Epithelial cell of proximal tubule (primary cell): ENCODE measurements at regions not wholly inside any gene's neighbourhood (a gene's known extent, or its start where the extent isn't known, plus 50 kb on each side); places are given as distances from the start of the nearest gene placed in this dataset.
"Not testable (repeated sequence)": the region's sequence is repeated elsewhere in the genome, so short reads cannot be mapped to it uniquely, and the experiment has no call there.

ENCODE experiments used
- DNase-seq: peaks from one replicate; pipeline ENCODE4 v3.0.0-alpha.2; 2011; ENCODE audit warnings: low read depth
- H3K4me3 ChIP-seq: 2 replicates; pipeline ENCODE4 v1.5.1; 2011; ENCODE audit warnings: low read depth, mild to moderate bottlenecking, low read length
- TF ChIP-seq, protein P1 (sequence below): conservative IDR thresholded peaks from 2 replicates; pipeline ENCODE4 v1.5.1; 2012; ENCODE audit warnings: low read depth, mild to moderate bottlenecking, low read length

DNA sequence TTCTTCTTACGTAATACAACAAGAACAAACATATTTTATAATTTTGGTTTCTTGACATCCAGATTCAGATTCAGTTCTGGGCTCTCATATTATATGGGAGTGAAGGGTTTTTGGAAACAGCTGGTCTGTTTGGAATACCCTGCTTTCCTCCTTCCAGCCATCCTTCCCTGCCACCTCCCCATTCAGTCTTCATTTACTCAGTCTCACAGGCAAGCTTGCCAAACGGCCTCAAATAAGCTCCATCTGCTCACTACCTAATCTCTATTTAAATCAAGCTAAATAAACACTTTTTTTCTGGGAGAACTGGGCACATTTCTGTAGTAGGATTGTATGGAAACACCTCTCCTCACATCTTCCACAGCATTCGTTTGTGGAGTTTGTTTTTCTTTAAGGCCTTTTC is 147.5 kb downstream of the RND3 start:
- no peak overlapping the region for H3K4me3 ChIP-seq
- TF ChIP-seq, protein P1, sequence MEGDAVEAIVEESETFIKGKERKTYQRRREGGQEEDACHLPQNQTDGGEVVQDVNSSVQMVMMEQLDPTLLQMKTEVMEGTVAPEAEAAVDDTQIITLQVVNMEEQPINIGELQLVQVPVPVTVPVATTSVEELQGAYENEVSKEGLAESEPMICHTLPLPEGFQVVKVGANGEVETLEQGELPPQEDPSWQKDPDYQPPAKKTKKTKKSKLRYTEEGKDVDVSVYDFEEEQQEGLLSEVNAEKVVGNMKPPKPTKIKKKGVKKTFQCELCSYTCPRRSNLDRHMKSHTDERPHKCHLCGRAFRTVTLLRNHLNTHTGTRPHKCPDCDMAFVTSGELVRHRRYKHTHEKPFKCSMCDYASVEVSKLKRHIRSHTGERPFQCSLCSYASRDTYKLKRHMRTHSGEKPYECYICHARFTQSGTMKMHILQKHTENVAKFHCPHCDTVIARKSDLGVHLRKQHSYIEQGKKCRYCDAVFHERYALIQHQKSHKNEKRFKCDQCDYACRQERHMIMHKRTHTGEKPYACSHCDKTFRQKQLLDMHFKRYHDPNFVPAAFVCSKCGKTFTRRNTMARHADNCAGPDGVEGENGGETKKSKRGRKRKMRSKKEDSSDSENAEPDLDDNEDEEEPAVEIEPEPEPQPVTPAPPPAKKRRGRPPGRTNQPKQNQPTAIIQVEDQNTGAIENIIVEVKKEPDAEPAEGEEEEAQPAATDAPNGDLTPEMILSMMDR, result no peak
- no peak for DNase-seq

DNA sequence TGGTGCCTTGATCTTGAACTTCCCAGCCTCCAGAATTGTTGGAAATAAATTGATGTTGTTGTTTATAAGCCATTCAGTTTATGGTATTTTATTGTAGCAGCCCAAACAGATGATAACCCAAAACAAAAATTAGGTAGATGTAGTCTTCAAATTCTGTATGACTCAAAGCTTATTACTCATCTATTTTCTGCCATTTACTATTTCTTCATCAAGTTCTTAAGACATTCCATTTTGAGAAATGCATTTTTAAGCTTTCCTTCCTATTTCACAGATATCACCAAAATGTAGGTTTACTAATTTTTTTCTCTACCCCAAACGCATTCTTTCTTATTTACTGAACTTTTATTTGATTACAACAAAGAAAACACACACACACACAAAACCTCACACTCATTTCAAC is 148.2 kb downstream of the RND3 start:
- no peak overlapping the region for H3K4me3 ChIP-seq
- no peak for DNase-seq
- TF ChIP-seq, protein P1, result no peak

DNA sequence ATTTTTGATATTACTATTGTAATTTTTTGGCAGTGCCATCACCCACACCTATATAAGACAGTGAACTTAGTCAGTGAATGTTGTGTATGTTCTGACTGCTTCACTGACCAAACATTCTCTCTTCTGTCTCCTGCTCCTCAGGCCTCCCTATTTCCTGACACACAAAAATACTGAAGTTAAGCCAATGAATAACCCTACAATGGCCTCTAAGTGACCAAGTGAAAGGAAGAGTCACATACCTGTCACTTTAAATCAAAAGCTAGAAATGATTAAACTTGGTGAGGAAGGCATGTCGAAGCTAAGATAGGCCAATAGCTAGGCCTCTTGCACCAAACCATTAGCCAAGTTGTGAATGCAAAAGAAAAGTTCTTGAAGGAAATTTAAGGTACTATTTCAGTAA is 151.9 kb downstream of the RND3 start:
- no peak overlapping the region for H3K4me3 ChIP-seq
- DNase-seq, result no peak
- TF ChIP-seq, protein P1, result no peak

DNA sequence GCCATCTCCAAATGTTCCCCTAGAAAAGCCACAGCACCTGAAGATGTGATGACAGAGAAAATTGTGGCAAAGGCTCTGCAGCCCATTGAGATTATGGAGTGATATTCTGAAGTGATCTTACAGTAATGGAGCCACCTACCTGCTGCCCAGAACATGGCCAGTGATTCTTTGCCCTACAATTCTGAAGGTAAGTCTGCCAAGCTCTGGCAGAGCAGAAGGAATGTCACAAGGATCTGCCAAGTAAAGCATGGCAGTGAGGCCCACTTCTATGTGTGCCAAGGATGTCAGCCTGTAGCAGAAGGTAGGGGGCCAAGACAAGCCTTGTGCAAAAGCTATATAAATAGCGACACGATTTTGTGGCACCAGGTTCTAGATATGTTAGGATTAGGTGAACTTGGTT is 155.1 kb downstream of the RND3 start:
- no peak overlapping the region for H3K4me3 ChIP-seq
- DNase-seq, result no peak
- TF ChIP-seq, protein P1, result peak; percentile 22

DNA sequence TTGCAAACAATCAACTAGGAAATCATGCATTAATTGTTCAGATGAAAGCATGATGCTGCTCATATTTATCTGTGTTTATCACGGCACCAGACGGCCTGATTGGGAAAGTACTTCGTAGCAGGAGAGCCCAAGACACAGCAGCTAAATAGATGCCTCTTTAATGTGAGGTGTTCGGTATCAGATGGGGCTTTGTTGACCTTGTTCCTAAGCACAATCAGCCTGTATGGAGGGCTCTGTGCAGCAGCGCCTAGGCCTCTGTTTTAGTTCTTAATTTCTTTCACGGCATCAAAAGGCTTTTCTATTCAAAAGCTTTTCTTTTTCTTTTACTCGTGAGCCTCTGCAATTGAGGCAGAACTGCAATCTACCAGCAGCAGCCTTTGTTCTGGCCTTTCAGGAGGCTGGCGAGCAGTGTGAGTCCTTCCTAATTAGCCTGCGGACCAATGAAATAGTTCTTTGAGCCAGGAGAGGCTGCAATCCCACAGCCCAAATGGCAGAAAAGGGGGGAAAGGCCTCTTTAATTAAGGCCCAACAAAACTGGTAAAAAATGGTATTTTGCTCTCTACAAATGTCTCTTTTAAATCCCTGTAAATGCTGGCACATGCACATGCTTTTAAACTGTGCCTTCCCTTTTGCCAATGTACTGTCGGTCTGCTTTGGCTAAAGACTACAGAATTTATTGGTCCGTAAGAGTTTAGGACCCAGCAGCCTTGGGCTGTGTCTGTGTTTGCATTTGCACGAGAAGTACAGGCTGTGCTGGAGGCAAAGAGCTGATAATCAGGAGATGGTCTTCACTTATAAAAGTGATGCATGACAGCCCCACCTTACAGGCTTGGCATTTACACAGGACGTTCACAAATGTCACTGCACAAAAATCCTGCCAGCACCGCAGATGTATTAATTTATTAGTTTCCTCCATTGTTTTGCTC is 159.6 kb downstream of the RND3 start:
- TF ChIP-seq, protein P1, result no peak
- no peak for DNase-seq
- H3K4me3 ChIP-seq, result no peak overlapping the region

DNA sequence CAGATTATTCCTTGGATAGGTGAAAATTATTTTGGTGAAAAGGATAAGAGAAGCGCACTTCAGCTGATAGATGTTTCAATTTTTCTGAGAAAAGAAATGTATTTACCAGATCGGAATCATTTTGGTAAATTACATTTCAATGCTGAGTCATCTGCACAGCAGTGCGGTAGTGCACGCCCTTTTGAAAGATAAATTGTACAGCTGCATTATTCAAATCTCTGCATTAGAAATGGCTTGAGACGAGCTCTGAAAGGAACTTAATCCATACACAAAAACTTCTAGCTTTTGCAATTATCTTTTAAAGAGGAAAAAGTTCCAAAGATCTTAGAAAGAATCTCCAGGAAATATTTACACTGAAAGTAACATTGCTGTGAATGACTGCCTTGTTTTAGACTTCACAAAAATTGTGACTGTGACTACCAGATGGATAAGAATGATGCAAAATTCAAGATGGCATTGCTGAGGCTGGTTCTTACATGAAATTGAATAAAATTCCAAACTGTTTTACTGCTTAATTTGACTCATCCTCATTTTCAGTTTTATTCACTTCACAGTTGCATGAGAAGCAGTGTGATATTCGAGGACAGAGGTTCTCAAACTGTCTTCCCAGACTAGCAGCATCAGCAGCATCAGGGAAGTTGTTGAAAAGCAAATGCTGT is 161.7 kb downstream of the RND3 start:
- TF ChIP-seq, protein P1, result no peak
- no peak for DNase-seq
- no peak overlapping the region for H3K4me3 ChIP-seq

DNA sequence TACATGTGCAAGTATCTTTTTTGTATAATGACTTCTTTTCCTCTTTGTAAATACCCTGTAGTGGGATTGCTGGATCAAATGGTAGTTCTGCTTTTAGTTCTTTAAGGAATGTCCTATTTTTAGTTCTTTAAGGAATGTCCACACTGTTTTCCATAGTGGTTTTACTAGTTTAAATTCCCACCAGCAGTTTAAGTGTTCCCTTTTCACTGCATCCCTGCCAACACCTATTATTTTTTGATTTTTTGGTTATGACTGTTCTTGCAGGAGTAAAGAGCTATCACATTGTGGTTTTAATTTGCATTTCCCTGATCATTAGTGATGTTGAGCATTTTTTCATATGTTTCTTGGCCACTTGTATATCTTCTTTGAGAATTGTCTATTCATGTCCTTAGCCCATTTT is 164.4 kb downstream of the RND3 start:
- not testable (repeated sequence) for H3K4me3 ChIP-seq, DNase-seq
